CD4-positive, alpha-beta T cell treated with Interleukin-12 subunit alpha and Interleukin-12 subunit beta, for 1 hour (primary cell): ENCODE measurements at regions not wholly inside any gene's neighbourhood (a gene's known extent, or its start where the extent isn't known, plus 50 kb on each side); places are given as distances from the start of the nearest gene placed in this dataset.
"Not testable (repeated sequence)": the region's sequence is repeated elsewhere in the genome, so short reads cannot be mapped to it uniquely, and the experiment has no call there.

Experiments
- DNase-seq: peaks from one replicate; pipeline ENCODE4 v3.0.0-alpha.2; 2020

- not testable (repeated sequence) for DNase-seq
Measured at GRCh38 chr6:86730772-86731171, 206.6 kb upstream of the HTR1E start.

- no peak for DNase-seq
Measured at GRCh38 chr6:86730216-86730615, 207.1 kb upstream of the HTR1E start.

- DNase-seq = no peak
Measured at GRCh38 chr6:86728976-86729375, 208.4 kb upstream of the HTR1E start.

GRCh38 chr6:86724695-86725094 is 212.6 kb upstream of the HTR1E start:
- no peak for DNase-seq

- DNase-seq = no peak
Measured at GRCh38 chr6:86723729-86724128, 213.6 kb upstream of the HTR1E start.

- no peak for DNase-seq
Measured at GRCh38 chr6:86723151-86723550, 214.2 kb upstream of the HTR1E start.

- DNase-seq = no peak
Measured at GRCh38 chr6:86722131-86722530, 215.2 kb upstream of the HTR1E start.

GRCh38 chr6:86715676-86716075 is 221.7 kb upstream of the HTR1E start:
- DNase-seq = no peak

GRCh38 chr6:86712039-86712438 is 225.3 kb upstream of the HTR1E start:
- DNase-seq = no peak

- DNase-seq = no peak
Measured at GRCh38 chr6:86707545-86708120, 229.7 kb upstream of the HTR1E start.

- DNase-seq = no peak
Measured at GRCh38 chr6:86706449-86706848, 230.9 kb upstream of the HTR1E start.

- DNase-seq = not testable (repeated sequence)
Measured at GRCh38 chr6:86701228-86701627, 236.1 kb upstream of the HTR1E start.

- DNase-seq = no peak
Measured at GRCh38 chr6:86686496-86686895, 250.8 kb upstream of the HTR1E start.

GRCh38 chr6:86685230-86685797 is 252.0 kb upstream of the HTR1E start:
- no peak for DNase-seq

GRCh38 chr6:86683132-86683908 is 254.0 kb upstream of the HTR1E start:
- DNase-seq = no peak

- DNase-seq = no peak
Measured at GRCh38 chr6:86682297-86682696, 255.0 kb upstream of the HTR1E start.

GRCh38 chr6:86681140-86681539 is 256.2 kb upstream of the HTR1E start:
- DNase-seq = not testable (repeated sequence)

GRCh38 chr6:86672125-86672524 is 265.2 kb upstream of the HTR1E start:
- not testable (repeated sequence) for DNase-seq

- DNase-seq = no peak
Measured at GRCh38 chr6:86657192-86657591, 280.1 kb upstream of the HTR1E start.

- no peak for DNase-seq
Measured at GRCh38 chr6:86629123-86629522, 308.2 kb upstream of the HTR1E start.

- no peak for DNase-seq
Measured at GRCh38 chr6:86619428-86619827, 317.9 kb upstream of the HTR1E start.

GRCh38 chr6:86615299-86615698 is 322.0 kb upstream of the HTR1E start:
- no peak for DNase-seq

GRCh38 chr6:86609549-86610388 is 327.6 kb upstream of the HTR1E start:
- DNase-seq = no peak
